Right lobe of liver (tissue), 4 donors: ENCODE measurements at regions not wholly inside any gene's neighbourhood (a gene's known extent, or its start where the extent isn't known, plus 50 kb on each side); places are given as distances from the start of the nearest gene placed in this dataset.

Experiments used
- CTCF ChIP-seq, 4 donors: fragments of 200-600 bp in 3 of 4; fragments of 450-650 bp in 1 of 4; IDR thresholded peaks; one replicate each; pipeline versions ENCODE4 v1.5.1 to v1.8.0; 2016 to 2022; ENCODE audit warnings: antibody characterized with exemption in 4 of 4, mild to moderate bottlenecking in 2 of 4
- POLR2A ChIP-seq: fragments of 450-650 bp; IDR thresholded peaks from one replicate; pipeline ENCODE4 v1.6.1; 2017; ENCODE audit warnings: antibody characterized with exemption, mild to moderate bottlenecking
- donor health status: DM: no; HTN: no; CAD: no.
- donor health status: DM: no; HTN: no; CAD: no.
- donor health status: DM: no; HTN: yes; CAD: no.

GRCh38 chr2:139721411-139721995, 941.3 kb upstream of the NXPH2 start:
- TF ChIP-seq CTCF (IDR thresholded peaks at IDR 0.05) = no peak
- TF ChIP-seq POLR2A = no peak
